Endodermal cell (in vitro differentiated cells): ENCODE measurements at regions not wholly inside any gene's neighbourhood (a gene's known extent, or its start where the extent isn't known, plus 50 kb on each side); places are given as distances from the start of the nearest gene placed in this dataset.
A peak's percentile ranks its signal among the peaks of the same experiment; 100 is the strongest.

Experiments used
- DNase-seq: peaks from one replicate; pipeline ENCODE4 v3.0.0-alpha.2; 2017
- H3K27ac ChIP-seq: 2 replicates; pipeline ENCODE4 v1.5.1; 2013; ENCODE audit warnings: mild to moderate bottlenecking, low read depth, low read length, moderate library complexity
- H3K27me3 ChIP-seq: 2 replicates; pipeline ENCODE4 v1.6.1; 2013; ENCODE audit warnings: mild to moderate bottlenecking, low read length, moderate library complexity; ENCODE audit not compliant: insufficient read depth, control insufficient read depth, poor library complexity, severe bottlenecking
- H3K36me3 ChIP-seq: 2 replicates; pipeline ENCODE4 v1.7.0; 2013; ENCODE audit warnings: mild to moderate bottlenecking, low read length, moderate library complexity; ENCODE audit not compliant: control insufficient read depth, insufficient read depth
- H3K4me1 ChIP-seq: one replicate; pipeline ENCODE4 v1.7.0; 2013; ENCODE audit warnings: low read length; ENCODE audit not compliant: control insufficient read depth, insufficient read depth
- H3K4me3 ChIP-seq: 2 replicates; pipeline ENCODE4 v1.5.1; 2013; ENCODE audit warnings: mild to moderate bottlenecking, low read length, moderate library complexity
- H3K9ac ChIP-seq: 2 replicates; pipeline ENCODE4 v1.6.1; 2013; ENCODE audit warnings: mild to moderate bottlenecking, low read length, moderate library complexity; ENCODE audit not compliant: poor library complexity, severe bottlenecking; ENCODE audit errors: extremely low read depth
- H3K9me3 ChIP-seq: 2 replicates; pipeline ENCODE4 v1.6.1; 2013; ENCODE audit warnings: mild to moderate bottlenecking, low read length, moderate library complexity; ENCODE audit not compliant: control insufficient read depth
- H3K27ac Mint-ChIP-seq: 2 replicates; pipeline ENCODE4 v1.8.0; 2020; ENCODE audit warnings: mixed read lengths
- H3K27me3 Mint-ChIP-seq: 2 replicates; pipeline ENCODE4 v1.8.0; 2021; ENCODE audit warnings: mild to moderate bottlenecking, mixed read lengths; ENCODE audit not compliant: insufficient read depth
- H3K36me3 Mint-ChIP-seq: 2 replicates; pipeline ENCODE4 v1.8.0; 2020; ENCODE audit warnings: low read depth, mixed read lengths
- H3K4me1 Mint-ChIP-seq: 2 replicates; pipeline ENCODE4 v1.8.0; 2020; ENCODE audit warnings: mixed read lengths
- H3K4me3 Mint-ChIP-seq: 2 replicates; pipeline ENCODE4 v1.8.0; 2020; ENCODE audit warnings: mild to moderate bottlenecking, moderate library complexity, mixed read lengths
- H3K9me3 Mint-ChIP-seq: 2 replicates; pipeline ENCODE4 v1.8.0; 2020; ENCODE audit warnings: mild to moderate bottlenecking, mixed read lengths
- CTCF ChIP-seq: fragments of 200-600 bp; sonication (generic); conservative IDR thresholded peaks from 2 replicates; pipeline ENCODE4 v1.5.0; 2021; ENCODE audit warnings: antibody characterized with exemption, mild to moderate bottlenecking
- WGBS, 2 experiments: methylation state at CpG; one replicate each; pipeline versions ENCODE4 v1.1.5 to v1.1.7; 2013; ENCODE audit warnings: missing lambda C conversion rate in 2 of 2, mixed read lengths in 1 of 2; ENCODE audit not compliant: insufficient coverage in 1 of 2, insufficient read length in 1 of 2; 5-methylcytosine and 5-hydroxymethylcytosine counted together

- DNase-seq: no peak
- Histone ChIP-seq H3K27me3 (no peaks in the 10 kb centered on the region), H3K4me3 (no peak overlapping the region), H3K27ac (no peak overlapping the region), H3K9me3 (peaks cover 11% of the 10 kb centered on the region), H3K9ac (no peak overlapping the region), H3K4me1 (peaks cover 9% of the 10 kb centered on the region), H3K36me3 (no peaks in the 10 kb centered on the region)
- no peaks in the 10 kb centered on the region for H3K36me3 Mint-ChIP-seq
- no peak overlapping the region for H3K4me3 Mint-ChIP-seq
- no peak for TF ChIP-seq CTCF
- 94 to 100% methylated on average over 2 to 7 of the region's 7 CpGs for WGBS, 2 experiments
- peaks cover 17% of the 10 kb centered on the region for H3K4me1 Mint-ChIP-seq
- H3K27ac Mint-ChIP-seq: no peak overlapping the region
- peaks cover 16% of the 10 kb centered on the region for H3K27me3 Mint-ChIP-seq
- H3K9me3 Mint-ChIP-seq: peaks cover 12% of the 10 kb centered on the region
These were observed 137.1 kb downstream of the ETS2 start for GRCh38 chr21:38942748-38943211.

- H3K9me3 Mint-ChIP-seq: peaks cover 20% of the 10 kb centered on the region
- no peak overlapping the region for H3K4me3 Mint-ChIP-seq
- H3K4me1 Mint-ChIP-seq: peaks cover 2% of the 10 kb centered on the region
- no peak overlapping the region for H3K27ac Mint-ChIP-seq
- Histone ChIP-seq H3K36me3 (no peaks in the 10 kb centered on the region), H3K4me1 (no peaks in the 10 kb centered on the region), H3K27me3 (no peaks in the 10 kb centered on the region), H3K27ac (no peak overlapping the region), H3K4me3 (no peak overlapping the region), H3K9me3 (peaks cover 18% of the 10 kb centered on the region), H3K9ac (no peak overlapping the region)
- H3K27me3 Mint-ChIP-seq: peaks cover 12% of the 10 kb centered on the region
- TF ChIP-seq CTCF: no peak
- H3K36me3 Mint-ChIP-seq: no peaks in the 10 kb centered on the region
- DNase-seq: no peak
- WGBS, 2 experiments: 71 to 88% methylated on average over 6 of the region's 8 CpGs
These were observed 133.0 kb downstream of the ETS2 start for GRCh38 chr21:38938769-38939168.

GRCh38 chr21:38938343-38938742, 132.6 kb downstream of the ETS2 start:
- no peaks in the 10 kb centered on the region for H3K36me3 ChIP-seq
- no peak overlapping the region for H3K9ac ChIP-seq
- H3K4me3 ChIP-seq: no peak overlapping the region
- Mint-ChIP-seq H3K27ac (no peak overlapping the region), H3K36me3 (no peaks in the 10 kb centered on the region), H3K9me3 (peaks cover 20% of the 10 kb centered on the region), H3K4me3 (no peak overlapping the region), H3K4me1 (peaks cover 2% of the 10 kb centered on the region), H3K27me3 (peaks cover 12% of the 10 kb centered on the region)
- peaks cover 18% of the 10 kb centered on the region for H3K9me3 ChIP-seq
- no peaks in the 10 kb centered on the region for H3K4me1 ChIP-seq
- WGBS, 2 experiments: 69 to 73% methylated on average over 6 to 7 of the region's 7 CpGs
- H3K27me3 ChIP-seq: no peaks in the 10 kb centered on the region
- no peak for TF ChIP-seq CTCF
- no peak overlapping the region for H3K27ac ChIP-seq
- DNase-seq: peak; percentile 61
